Testis (tissue), 2 donors: ENCODE measurements at regions not wholly inside any gene's neighbourhood (a gene's known extent, or its start where the extent isn't known, plus 50 kb on each side); places are given as distances from the start of the nearest gene placed in this dataset.

Source experiments
- DNase-seq: peaks from one replicate; pipeline ENCODE4 v3.0.0-alpha.2; 2019
- H3K27ac ChIP-seq, 2 donors: fragments of 200-600 bp; sonication (generic); one replicate each; pipeline ENCODE4 v1.5.1; 2019
- H3K27me3 ChIP-seq: fragments of 200-600 bp; sonication (generic); one replicate; pipeline ENCODE4 v1.5.1; 2019
- H3K36me3 ChIP-seq: fragments of 200-600 bp; sonication (generic); one replicate; pipeline ENCODE4 v1.5.1; 2017; ENCODE audit warnings: low read depth; ENCODE audit errors: missing control alignments
- H3K4me1 ChIP-seq: fragments of 200-600 bp; sonication (generic); one replicate; pipeline ENCODE4 v1.5.1; 2019
- H3K4me3 ChIP-seq, 2 donors: fragments of 200-600 bp; sonication (generic); one replicate each; pipeline ENCODE4 v1.5.1; 2017 to 2019
- H3K9me3 ChIP-seq: fragments of 200-600 bp; sonication (generic); one replicate; pipeline ENCODE4 v1.5.1; 2017
- POLR2A ChIP-seq: fragments of 450-650 bp; IDR thresholded peaks from one replicate; pipeline ENCODE4 v1.6.1; 2017; ENCODE audit warnings: antibody characterized with exemption, mild to moderate bottlenecking, moderate library complexity
- WGBS, 2 donors: methylation state at CpG; one replicate each; pipeline ENCODE4 v1.1.5; 2018; 5-methylcytosine and 5-hydroxymethylcytosine counted together
- intact Hi-C: fragments of 100-400 bp; cut with DNase I; formaldehyde crosslinking; loops from one replicate; pipeline ENCODE4 v1.15.1; 2023; ENCODE audit warnings: low total_unique reads
- TF ChIP-seq, protein P1 (sequence below), 3 experiments: fragments of 450-650 bp in 2 of 3; fragments of 200-600 bp in 1 of 3; sonication (generic) in 1 of 3; IDR thresholded peaks; one replicate each; pipeline ENCODE4 v1.5.1; 2016 to 2019; ENCODE audit warnings: antibody characterized with exemption in 3 of 3, mild to moderate bottlenecking in 2 of 3, moderate library complexity in 1 of 3

GRCh38 chr6:53412021-53412715 lies 63.4 kb upstream of the ELOVL5 start:
- intact Hi-C loops: no loop called here
- TF ChIP-seq, protein P1, sequence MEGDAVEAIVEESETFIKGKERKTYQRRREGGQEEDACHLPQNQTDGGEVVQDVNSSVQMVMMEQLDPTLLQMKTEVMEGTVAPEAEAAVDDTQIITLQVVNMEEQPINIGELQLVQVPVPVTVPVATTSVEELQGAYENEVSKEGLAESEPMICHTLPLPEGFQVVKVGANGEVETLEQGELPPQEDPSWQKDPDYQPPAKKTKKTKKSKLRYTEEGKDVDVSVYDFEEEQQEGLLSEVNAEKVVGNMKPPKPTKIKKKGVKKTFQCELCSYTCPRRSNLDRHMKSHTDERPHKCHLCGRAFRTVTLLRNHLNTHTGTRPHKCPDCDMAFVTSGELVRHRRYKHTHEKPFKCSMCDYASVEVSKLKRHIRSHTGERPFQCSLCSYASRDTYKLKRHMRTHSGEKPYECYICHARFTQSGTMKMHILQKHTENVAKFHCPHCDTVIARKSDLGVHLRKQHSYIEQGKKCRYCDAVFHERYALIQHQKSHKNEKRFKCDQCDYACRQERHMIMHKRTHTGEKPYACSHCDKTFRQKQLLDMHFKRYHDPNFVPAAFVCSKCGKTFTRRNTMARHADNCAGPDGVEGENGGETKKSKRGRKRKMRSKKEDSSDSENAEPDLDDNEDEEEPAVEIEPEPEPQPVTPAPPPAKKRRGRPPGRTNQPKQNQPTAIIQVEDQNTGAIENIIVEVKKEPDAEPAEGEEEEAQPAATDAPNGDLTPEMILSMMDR (IDR thresholded peaks at IDR 0.05): no peak
- TF ChIP-seq POLR2A: no peak
- DNase-seq: no peak
- H3K36me3 ChIP-seq: no peaks in the 10 kb centered on the region
- H3K9me3 ChIP-seq: no peaks in the 10 kb centered on the region
- no peaks in the 10 kb centered on the region for H3K4me1 ChIP-seq
- 78 to 80% methylated on average over 5 of the region's 5 CpGs for WGBS, 2 donors
- no peaks in the 10 kb centered on the region for H3K27me3 ChIP-seq
- H3K4me3 ChIP-seq: no peak overlapping the region
- H3K27ac ChIP-seq: no peak overlapping the region

DNA sequence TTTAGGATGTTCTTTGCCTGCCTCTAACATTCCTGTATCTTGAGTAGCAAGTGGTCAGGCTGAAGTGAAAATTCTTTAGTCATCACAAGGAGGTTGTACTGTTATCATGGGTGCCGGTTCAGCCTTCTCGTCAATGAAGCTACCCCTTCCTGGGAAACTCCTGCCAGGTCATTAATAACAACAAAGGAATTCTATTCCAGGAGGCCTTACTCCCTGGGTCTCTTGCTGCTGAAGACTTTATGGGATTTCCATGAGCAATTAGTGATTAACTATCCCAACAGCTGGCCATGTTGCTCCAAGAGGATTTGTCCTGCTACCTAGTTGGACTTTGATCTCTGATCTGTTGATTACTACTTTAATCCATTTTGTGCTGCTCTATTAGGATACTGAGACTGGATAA lies 62.7 kb upstream of the ELOVL5 start:
- no peak for TF ChIP-seq POLR2A
- TF ChIP-seq, protein P1 (IDR thresholded peaks at IDR 0.05): no peak
- no peak overlapping the region for H3K4me3 ChIP-seq
- no peak for DNase-seq
- no peaks in the 10 kb centered on the region for H3K4me1 ChIP-seq
- no peak overlapping the region for H3K27ac ChIP-seq
- no peaks in the 10 kb centered on the region for H3K36me3 ChIP-seq
- H3K9me3 ChIP-seq: no peaks in the 10 kb centered on the region
- intact Hi-C loops: no loop called here
- WGBS, 2 donors: 62 to 65% methylated on average over 2 of the region's 2 CpGs
- H3K27me3 ChIP-seq: no peaks in the 10 kb centered on the region

DNA sequence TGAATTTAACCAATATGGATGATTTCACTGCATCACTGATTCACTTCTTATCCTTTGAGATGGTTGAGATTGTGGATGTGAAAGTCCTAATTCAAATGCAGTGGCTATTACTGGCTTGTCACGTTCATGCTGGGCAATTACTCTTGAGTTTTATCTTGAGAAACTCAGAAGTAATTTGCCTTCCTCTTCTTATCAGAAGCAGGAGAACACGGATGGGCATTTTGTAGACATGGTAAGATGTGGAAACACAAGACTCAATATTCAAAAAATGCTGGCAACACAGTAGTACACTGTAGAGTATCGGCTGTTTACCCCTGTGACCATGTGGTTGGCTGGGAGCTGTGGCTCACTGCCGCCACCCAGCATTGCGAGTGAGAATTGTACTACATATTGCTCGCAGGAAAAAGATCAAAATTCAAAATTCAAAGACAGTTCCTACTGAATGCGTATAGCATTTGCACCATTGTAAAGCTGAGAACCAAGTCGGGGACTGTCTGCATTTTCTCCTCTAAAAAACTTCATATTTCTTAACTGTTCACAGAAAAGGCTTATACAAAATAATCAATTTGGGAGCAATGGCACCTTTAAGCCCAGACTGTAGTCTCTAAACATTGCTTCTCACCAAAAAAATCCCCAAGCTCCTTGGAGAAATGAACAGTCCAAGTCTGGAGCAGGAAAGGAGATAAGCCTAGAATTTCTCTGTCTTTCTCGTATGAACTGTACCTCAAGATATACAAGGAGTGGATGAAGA lies 61.9 kb upstream of the ELOVL5 start:
- H3K9me3 ChIP-seq: no peaks in the 10 kb centered on the region
- intact Hi-C loops: no loop called here
- H3K27me3 ChIP-seq: no peaks in the 10 kb centered on the region
- H3K4me1 ChIP-seq: no peaks in the 10 kb centered on the region
- TF ChIP-seq, protein P1 (IDR thresholded peaks at IDR 0.05): peak; percentile 8 to 30 (median 23)
- no peak for TF ChIP-seq POLR2A
- 63 to 66% methylated on average over 9 of the region's 9 CpGs for WGBS, 2 donors
- DNase-seq: peak; percentile 41
- no peaks in the 10 kb centered on the region for H3K36me3 ChIP-seq
- no peak overlapping the region for H3K4me3 ChIP-seq
- no peak overlapping the region for H3K27ac ChIP-seq

- Histone ChIP-seq H3K27ac (no peak overlapping the region), H3K36me3 (no peaks in the 10 kb centered on the region), H3K27me3 (no peaks in the 10 kb centered on the region), H3K9me3 (no peaks in the 10 kb centered on the region), H3K4me3 (no peak overlapping the region), H3K4me1 (no peaks in the 10 kb centered on the region)
- DNase-seq: no peak
- intact Hi-C loops: no loop called here
- TF ChIP-seq, protein P1 (IDR thresholded peaks at IDR 0.05): no peak
Measured at GRCh38 chr6:53408826-53409225, 60.1 kb upstream of the ELOVL5 start.

- no peak overlapping the region for H3K4me3 ChIP-seq
- no peaks in the 10 kb centered on the region for H3K9me3 ChIP-seq
- TF ChIP-seq, protein P1 (IDR thresholded peaks at IDR 0.05): no peak
- no peak for TF ChIP-seq POLR2A
- no peak for DNase-seq
- H3K36me3 ChIP-seq: no peaks in the 10 kb centered on the region
- no peaks in the 10 kb centered on the region for H3K4me1 ChIP-seq
- intact Hi-C loops: no loop called here
- H3K27me3 ChIP-seq: no peaks in the 10 kb centered on the region
- no peak overlapping the region for H3K27ac ChIP-seq
Measured at GRCh38 chr6:53399027-53399344, 50.2 kb upstream of the ELOVL5 start.
